ENCODE measurements at regions not wholly inside any gene's neighbourhood (a gene's known extent, or its start where the extent isn't known, plus 50 kb on each side); places are given as distances from the start of the nearest gene placed in this dataset.

GRCh38 chr15:69880571-69881301 lies 217.0 kb downstream of the TLE3 start:
- no peaks in the 10 kb centered on the region for H3K27me3 ChIP-seq (replicated peaks; ENCODE audit: insufficient read depth, low read length)
- H3K36me3 ChIP-seq (replicated peaks; ENCODE audit: insufficient read depth, low read length), result no peaks in the 10 kb centered on the region
- H4K20me1 ChIP-seq (ENCODE audit: insufficient read depth, low read length), result no peaks in the 10 kb centered on the region
- H3K9ac ChIP-seq (ENCODE audit: low read length), result peak overlapping the region; percentile 0; the same call in 1 of the 2 replicates
- peaks cover 14% of the 10 kb centered on the region for H3F3A ChIP-seq (ENCODE audit: insufficient read depth, low read length)
- no peak overlapping the region for H3K4me3 ChIP-seq (ENCODE audit: low read length)
- peak overlapping the region; percentile 58; the same call in 1 of the 2 replicates for H3K27ac ChIP-seq (ENCODE audit: low read length)
- no peaks in the 10 kb centered on the region for H3K9me3 ChIP-seq (replicated peaks; ENCODE audit: insufficient read depth, low read length)
- DNase-seq, result peak; percentile 17
- no peak for TF ChIP-seq EZH2 (optimal IDR thresholded peaks at IDR 0.05; ENCODE audit: low read depth, low read length)
- no peak for TF ChIP-seq EZH2phosphoT487 (IDR thresholded peaks at IDR 0.05; ENCODE audit: low read length)
- H3K4me1 ChIP-seq (ENCODE audit: low read length), result peaks cover 23% of the 10 kb centered on the region
- peak overlapping the region; percentile 40 for H3K4me2 ChIP-seq (ENCODE audit: low read depth, low read length)
- H3K79me2 ChIP-seq (ENCODE audit: low read length), result no peaks in the 10 kb centered on the region
- H2AFZ ChIP-seq (ENCODE audit: low read length), result no peak overlapping the region
- no peaks in the 10 kb centered on the region for H3K9me2 ChIP-seq (replicated peaks; ENCODE audit: insufficient read depth, low read length)

DNA sequence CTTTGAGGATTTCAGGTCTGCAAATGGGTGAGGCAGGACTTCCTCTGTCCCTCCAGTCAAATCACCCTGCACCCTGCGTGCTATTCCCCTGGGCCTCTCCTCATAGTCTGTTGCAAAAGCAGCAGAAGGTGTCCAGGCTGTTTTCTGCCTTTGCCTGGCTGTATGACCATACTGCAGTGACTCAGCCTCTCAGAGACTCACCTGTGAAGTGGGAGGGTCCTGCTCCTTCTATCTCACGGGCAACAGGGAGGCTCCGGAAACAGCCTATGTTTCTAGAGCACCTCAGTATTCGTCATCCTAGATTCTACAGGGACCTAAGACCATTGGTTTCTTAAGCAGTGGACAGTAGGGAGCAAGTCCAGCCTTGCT lies 216.4 kb downstream of the TLE3 start:
- H3K4me2 ChIP-seq (ENCODE audit: low read depth, low read length), result peak overlapping the region; percentile 40
- no peaks in the 10 kb centered on the region for H3K9me3 ChIP-seq (replicated peaks; ENCODE audit: insufficient read depth, low read length)
- peaks cover 14% of the 10 kb centered on the region for H3F3A ChIP-seq (ENCODE audit: insufficient read depth, low read length)
- no peak overlapping the region for H3K4me3 ChIP-seq (ENCODE audit: low read length)
- H2AFZ ChIP-seq (ENCODE audit: low read length), result 0 out of 2 replicates have a peak overlapping the region, but pooled peaks have one; percentile 16
- no peaks in the 10 kb centered on the region for H3K79me2 ChIP-seq (ENCODE audit: low read length)
- TF ChIP-seq EZH2 (optimal IDR thresholded peaks at IDR 0.05; ENCODE audit: low read depth, low read length) (no peak), EZH2phosphoT487 (IDR thresholded peaks at IDR 0.05; ENCODE audit: low read length) (no peak)
- TF ChIP-seq, protein P1, sequence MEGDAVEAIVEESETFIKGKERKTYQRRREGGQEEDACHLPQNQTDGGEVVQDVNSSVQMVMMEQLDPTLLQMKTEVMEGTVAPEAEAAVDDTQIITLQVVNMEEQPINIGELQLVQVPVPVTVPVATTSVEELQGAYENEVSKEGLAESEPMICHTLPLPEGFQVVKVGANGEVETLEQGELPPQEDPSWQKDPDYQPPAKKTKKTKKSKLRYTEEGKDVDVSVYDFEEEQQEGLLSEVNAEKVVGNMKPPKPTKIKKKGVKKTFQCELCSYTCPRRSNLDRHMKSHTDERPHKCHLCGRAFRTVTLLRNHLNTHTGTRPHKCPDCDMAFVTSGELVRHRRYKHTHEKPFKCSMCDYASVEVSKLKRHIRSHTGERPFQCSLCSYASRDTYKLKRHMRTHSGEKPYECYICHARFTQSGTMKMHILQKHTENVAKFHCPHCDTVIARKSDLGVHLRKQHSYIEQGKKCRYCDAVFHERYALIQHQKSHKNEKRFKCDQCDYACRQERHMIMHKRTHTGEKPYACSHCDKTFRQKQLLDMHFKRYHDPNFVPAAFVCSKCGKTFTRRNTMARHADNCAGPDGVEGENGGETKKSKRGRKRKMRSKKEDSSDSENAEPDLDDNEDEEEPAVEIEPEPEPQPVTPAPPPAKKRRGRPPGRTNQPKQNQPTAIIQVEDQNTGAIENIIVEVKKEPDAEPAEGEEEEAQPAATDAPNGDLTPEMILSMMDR (IDR thresholded peaks at IDR 0.05; ENCODE audit: low read length), result no peak
- no peaks in the 10 kb centered on the region for H3K36me3 ChIP-seq (replicated peaks; ENCODE audit: insufficient read depth, low read length)
- H3K9ac ChIP-seq (ENCODE audit: low read length), result peak overlapping the region; percentile 28; the same call in 1 of the 2 replicates
- H3K4me1 ChIP-seq (ENCODE audit: low read length), result peaks cover 23% of the 10 kb centered on the region
- no peaks in the 10 kb centered on the region for H3K9me2 ChIP-seq (replicated peaks; ENCODE audit: insufficient read depth, low read length)
- no peaks in the 10 kb centered on the region for H4K20me1 ChIP-seq (ENCODE audit: insufficient read depth, low read length)
- H3K27me3 ChIP-seq (replicated peaks; ENCODE audit: insufficient read depth, low read length), result no peaks in the 10 kb centered on the region
- DNase-seq, result peak; percentile 40
- peak overlapping the region; percentile 58; the same call in 1 of the 2 replicates for H3K27ac ChIP-seq (ENCODE audit: low read length)

- Histone ChIP-seq H3F3A (ENCODE audit: insufficient read depth, low read length) (peaks cover 14% of the 10 kb centered on the region), H3K27ac (ENCODE audit: low read length) (peak overlapping the region; percentile 58; the same call in 1 of the 2 replicates), H2AFZ (ENCODE audit: low read length) (peak overlapping the region; percentile 16; the same call in 1 of the 2 replicates), H3K9me3 (replicated peaks; ENCODE audit: insufficient read depth, low read length) (no peaks in the 10 kb centered on the region), H3K27me3 (replicated peaks; ENCODE audit: insufficient read depth, low read length) (no peaks in the 10 kb centered on the region), H3K36me3 (replicated peaks; ENCODE audit: insufficient read depth, low read length) (no peaks in the 10 kb centered on the region), H3K4me3 (ENCODE audit: low read length) (no peak overlapping the region), H4K20me1 (ENCODE audit: insufficient read depth, low read length) (no peaks in the 10 kb centered on the region), H3K9ac (ENCODE audit: low read length) (0 out of 2 replicates have a peak overlapping the region, but pooled peaks have one; percentile 28), H3K4me2 (ENCODE audit: low read depth, low read length) (peak overlapping the region; percentile 40), H3K4me1 (ENCODE audit: low read length) (peaks cover 23% of the 10 kb centered on the region), H3K79me2 (ENCODE audit: low read length) (no peaks in the 10 kb centered on the region), H3K9me2 (replicated peaks; ENCODE audit: insufficient read depth, low read length) (no peaks in the 10 kb centered on the region)
- TF ChIP-seq, protein P1 (IDR thresholded peaks at IDR 0.05; ENCODE audit: low read length), result no peak
- TF ChIP-seq EZH2phosphoT487 (IDR thresholded peaks at IDR 0.05; ENCODE audit: low read length) (no peak), EZH2 (optimal IDR thresholded peaks at IDR 0.05; ENCODE audit: low read depth, low read length) (no peak)
- DNase-seq, result peak; percentile 47
Observed at GRCh38 chr15:69881766-69882165, 216.0 kb downstream of the TLE3 start.

DNA sequence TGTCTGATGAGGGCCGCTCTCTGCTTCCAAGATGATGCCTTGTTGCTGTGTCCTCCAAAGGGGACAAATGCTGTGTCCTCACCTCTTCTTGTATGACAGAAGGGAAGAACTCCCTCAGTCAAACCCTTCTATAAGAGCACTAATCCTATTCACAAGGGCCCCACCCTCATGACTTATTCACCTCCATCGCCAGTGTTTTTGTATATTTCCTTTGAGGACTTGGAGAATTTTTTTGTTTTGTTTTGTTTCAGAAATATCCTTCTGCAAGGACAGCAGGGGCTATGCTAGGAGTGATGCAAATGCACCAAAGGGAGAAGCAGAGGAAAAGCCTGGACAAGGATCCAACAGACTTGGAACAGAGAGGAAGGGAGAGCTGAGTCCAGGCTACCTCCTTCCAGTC lies 214.4 kb downstream of the TLE3 start:
- H3K27ac ChIP-seq (ENCODE audit: low read length), result no peak overlapping the region
- no peaks in the 10 kb centered on the region for H3K9me3 ChIP-seq (replicated peaks; ENCODE audit: insufficient read depth, low read length)
- H3K27me3 ChIP-seq (replicated peaks; ENCODE audit: insufficient read depth, low read length), result no peaks in the 10 kb centered on the region
- H3K9me2 ChIP-seq (replicated peaks; ENCODE audit: insufficient read depth, low read length), result no peaks in the 10 kb centered on the region
- no peak overlapping the region for H3K4me2 ChIP-seq (ENCODE audit: low read depth, low read length)
- no peaks in the 10 kb centered on the region for H3K79me2 ChIP-seq (ENCODE audit: low read length)
- H2AFZ ChIP-seq (ENCODE audit: low read length), result no peak overlapping the region
- H4K20me1 ChIP-seq (ENCODE audit: insufficient read depth, low read length), result no peaks in the 10 kb centered on the region
- TF ChIP-seq, protein P1 (IDR thresholded peaks at IDR 0.05; ENCODE audit: low read length), result no peak
- TF ChIP-seq EZH2phosphoT487 (IDR thresholded peaks at IDR 0.05; ENCODE audit: low read length) (no peak), EZH2 (optimal IDR thresholded peaks at IDR 0.05; ENCODE audit: low read depth, low read length) (no peak)
- no peak overlapping the region for H3K4me3 ChIP-seq (ENCODE audit: low read length)
- H3K4me1 ChIP-seq (ENCODE audit: low read length), result peaks cover 23% of the 10 kb centered on the region
- no peak overlapping the region for H3K9ac ChIP-seq (ENCODE audit: low read length)
- DNase-seq, result no peak
- no peaks in the 10 kb centered on the region for H3K36me3 ChIP-seq (replicated peaks; ENCODE audit: insufficient read depth, low read length)
- H3F3A ChIP-seq (ENCODE audit: insufficient read depth, low read length), result peaks cover 14% of the 10 kb centered on the region

Data from MM.1S (cell line).